ENCODE measurements at regions not wholly inside any gene's neighbourhood (a gene's known extent, or its start where the extent isn't known, plus 50 kb on each side); places are given as distances from the start of the nearest gene placed in this dataset.

DNA sequence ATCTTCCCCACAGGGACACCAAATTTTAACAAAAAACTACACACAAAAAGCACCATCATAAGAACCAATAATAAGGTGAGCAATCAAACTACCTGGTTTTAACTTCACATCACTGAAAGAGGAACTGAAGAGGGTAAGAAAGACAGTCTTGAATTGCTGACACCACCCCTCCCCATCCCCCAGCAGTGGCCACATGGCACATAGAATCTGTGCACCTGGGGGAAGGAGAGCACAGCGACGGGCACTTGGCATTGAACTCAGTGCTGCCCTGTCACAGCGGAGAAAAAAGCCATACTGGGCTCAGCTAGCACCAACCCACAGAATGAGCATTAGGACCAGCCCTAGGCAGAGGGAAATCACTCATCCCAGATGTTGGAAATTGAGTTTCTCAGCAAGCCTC lies 640.0 kb upstream of the ADGRL2 start:
- intact Hi-C loops (cut with DNase I): no loop called here
- WGBS: 97% methylated on average over 3 of the region's 3 CpGs
- TF ChIP-seq, protein P1, sequence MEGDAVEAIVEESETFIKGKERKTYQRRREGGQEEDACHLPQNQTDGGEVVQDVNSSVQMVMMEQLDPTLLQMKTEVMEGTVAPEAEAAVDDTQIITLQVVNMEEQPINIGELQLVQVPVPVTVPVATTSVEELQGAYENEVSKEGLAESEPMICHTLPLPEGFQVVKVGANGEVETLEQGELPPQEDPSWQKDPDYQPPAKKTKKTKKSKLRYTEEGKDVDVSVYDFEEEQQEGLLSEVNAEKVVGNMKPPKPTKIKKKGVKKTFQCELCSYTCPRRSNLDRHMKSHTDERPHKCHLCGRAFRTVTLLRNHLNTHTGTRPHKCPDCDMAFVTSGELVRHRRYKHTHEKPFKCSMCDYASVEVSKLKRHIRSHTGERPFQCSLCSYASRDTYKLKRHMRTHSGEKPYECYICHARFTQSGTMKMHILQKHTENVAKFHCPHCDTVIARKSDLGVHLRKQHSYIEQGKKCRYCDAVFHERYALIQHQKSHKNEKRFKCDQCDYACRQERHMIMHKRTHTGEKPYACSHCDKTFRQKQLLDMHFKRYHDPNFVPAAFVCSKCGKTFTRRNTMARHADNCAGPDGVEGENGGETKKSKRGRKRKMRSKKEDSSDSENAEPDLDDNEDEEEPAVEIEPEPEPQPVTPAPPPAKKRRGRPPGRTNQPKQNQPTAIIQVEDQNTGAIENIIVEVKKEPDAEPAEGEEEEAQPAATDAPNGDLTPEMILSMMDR (IDR thresholded peaks at IDR 0.05): no peak
- TF ChIP-seq POLR2A (IDR thresholded peaks at IDR 0.05; ENCODE audit: low read depth) (no peak), EP300 (IDR thresholded peaks at IDR 0.05) (no peak), POLR2AphosphoS5 (IDR thresholded peaks at IDR 0.05) (no peak)

DNA sequence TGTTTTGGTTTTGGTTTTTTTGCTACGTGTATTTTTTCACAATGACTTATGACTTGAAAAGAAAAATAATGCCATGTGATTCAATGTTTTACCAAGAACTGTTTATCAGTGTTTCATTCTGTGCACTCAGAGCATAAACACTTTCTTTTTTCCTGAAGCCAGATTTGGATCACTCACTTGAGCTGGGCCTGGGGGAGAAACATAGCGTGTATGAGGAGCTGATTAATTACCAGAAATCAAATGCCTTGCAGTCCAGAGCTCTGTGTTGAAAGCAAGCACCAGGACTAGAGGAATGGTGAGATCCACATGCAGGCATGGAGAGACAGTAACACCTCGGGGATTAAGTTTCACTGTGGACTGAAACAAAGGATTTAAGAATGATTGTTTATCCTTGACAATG lies 642.1 kb upstream of the ADGRL2 start:
- Histone ChIP-seq H3K27me3 (no peaks in the 10 kb centered on the region), H3K4me1 (peaks cover 0 to 13% (median 10%) of the 10 kb centered on the region in 4 donors), H3K4me3 (peak overlapping the region in 1 of 4 donors; percentile 3), H3K36me3 (no peaks in the 10 kb centered on the region), H3K27ac (replicated peaks in 1 of 4) (no peak overlapping the region), H3K9me3 (no peaks in the 10 kb centered on the region)
- 28% methylated on average over 3 of the region's 3 CpGs for WGBS
- intact Hi-C loops (cut with DNase I): no loop called here
- TF ChIP-seq POLR2AphosphoS5 (IDR thresholded peaks at IDR 0.05) (no peak), EP300 (IDR thresholded peaks at IDR 0.05) (no peak), POLR2A (IDR thresholded peaks at IDR 0.05; ENCODE audit: low read depth) (no peak)
- TF ChIP-seq, protein P1 (IDR thresholded peaks at IDR 0.05): no peak
- DNase-seq (ENCODE audit: extremely low spot score): no peak

More for the DNA sequence above, 640.0 kb upstream of the ADGRL2 start:
- no peak overlapping the region for H3K4me3 ChIP-seq
- no peak for DNase-seq (ENCODE audit: extremely low spot score)
- H3K36me3 ChIP-seq: no peaks in the 10 kb centered on the region
- H3K27me3 ChIP-seq: no peaks in the 10 kb centered on the region
- no peak overlapping the region for H3K27ac ChIP-seq (replicated peaks in 1 of 4)
- peaks cover 0 to 13% (median 10%) of the 10 kb centered on the region in 4 donors for H3K4me1 ChIP-seq
- H3K9me3 ChIP-seq: peaks cover 0 to 6% (median 2%) of the 10 kb centered on the region in 4 donors

DNA sequence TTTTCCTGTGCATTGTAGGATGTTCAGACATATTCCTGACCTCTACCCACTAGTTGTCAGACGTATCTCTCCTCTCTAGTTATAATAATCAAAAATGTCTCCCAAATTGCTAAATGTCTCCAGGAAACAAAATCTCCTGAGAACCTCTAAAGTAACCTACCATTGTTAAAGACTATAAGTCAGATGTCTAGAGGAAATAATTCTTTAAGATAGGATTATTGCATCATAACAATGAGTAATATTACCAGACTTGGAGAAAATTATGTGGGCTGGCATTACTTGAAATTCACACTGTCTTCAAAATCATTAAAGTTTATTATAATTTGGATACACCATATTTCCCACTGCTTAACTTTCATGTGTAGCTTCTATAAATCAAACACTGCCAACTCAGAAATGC lies 643.0 kb upstream of the ADGRL2 start:
- intact Hi-C loops (cut with DNase I): no loop called here
- Histone ChIP-seq H3K4me1 (peaks cover 0 to 13% (median 10%) of the 10 kb centered on the region in 4 donors), H3K27me3 (no peaks in the 10 kb centered on the region), H3K36me3 (no peaks in the 10 kb centered on the region), H3K4me3 (no peak overlapping the region), H3K27ac (replicated peaks in 1 of 4) (no peak overlapping the region), H3K9me3 (no peaks in the 10 kb centered on the region)
- 84% methylated on average over 1 of the region's 1 CpG for WGBS
- TF ChIP-seq POLR2A (IDR thresholded peaks at IDR 0.05; ENCODE audit: low read depth): no peak
- TF ChIP-seq POLR2AphosphoS5 (IDR thresholded peaks at IDR 0.05): no peak
- TF ChIP-seq EP300 (IDR thresholded peaks at IDR 0.05): no peak
- TF ChIP-seq, protein P1 (IDR thresholded peaks at IDR 0.05): no peak
- DNase-seq (ENCODE audit: extremely low spot score): no peak

DNA sequence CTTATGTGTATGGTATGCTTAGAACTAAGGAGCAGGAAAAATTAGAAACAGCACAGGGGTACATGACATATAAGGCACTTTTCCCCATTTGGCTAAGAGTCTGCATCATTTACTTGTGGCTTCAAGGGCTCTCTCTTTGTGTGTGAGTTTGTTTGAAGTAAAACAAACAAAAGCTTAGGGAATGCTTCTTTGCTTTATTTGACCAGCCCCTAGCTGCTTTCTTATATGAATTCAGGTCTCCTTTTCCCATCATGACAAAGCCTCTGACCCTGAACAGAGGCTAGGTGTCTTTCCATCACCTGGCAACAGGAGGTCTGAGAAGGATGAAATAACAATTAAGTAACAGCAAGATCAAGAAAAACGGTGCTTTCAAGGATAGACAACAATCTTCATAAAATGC lies 643.8 kb upstream of the ADGRL2 start:
- WGBS: 83% methylated on average over 1 of the region's 1 CpG
- Histone ChIP-seq H3K4me3 (no peak overlapping the region), H3K36me3 (no peaks in the 10 kb centered on the region), H3K9me3 (no peaks in the 10 kb centered on the region), H3K27ac (replicated peaks in 1 of 4) (no peak overlapping the region), H3K4me1 (peaks cover 0 to 13% (median 10%) of the 10 kb centered on the region in 4 donors), H3K27me3 (no peaks in the 10 kb centered on the region)
- intact Hi-C loops (cut with DNase I): no loop called here
- no peak for DNase-seq (ENCODE audit: extremely low spot score)
- no peak for TF ChIP-seq POLR2A (IDR thresholded peaks at IDR 0.05; ENCODE audit: low read depth)
- no peak for TF ChIP-seq POLR2AphosphoS5 (IDR thresholded peaks at IDR 0.05)
- TF ChIP-seq, protein P1 (IDR thresholded peaks at IDR 0.05): no peak
- TF ChIP-seq EP300 (IDR thresholded peaks at IDR 0.05): no peak

DNA sequence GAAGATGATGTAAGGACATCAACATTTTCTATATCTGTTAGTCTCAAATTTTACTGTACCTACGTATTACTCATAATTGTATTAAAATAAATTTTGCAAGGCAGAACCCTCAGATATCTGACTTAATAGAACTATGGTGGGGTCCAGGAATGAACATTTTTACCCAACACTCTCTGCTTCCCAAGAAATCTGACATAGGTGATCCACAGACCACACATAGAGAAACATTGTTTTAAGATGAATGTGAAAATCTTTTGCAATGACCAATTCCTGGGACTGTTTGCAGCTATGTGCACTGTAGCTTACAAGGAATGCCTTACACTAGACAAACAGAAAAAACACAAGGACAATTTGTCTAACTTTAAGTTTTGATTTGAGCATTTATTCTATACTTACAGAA lies 645.6 kb upstream of the ADGRL2 start:
- Histone ChIP-seq H3K27me3 (no peaks in the 10 kb centered on the region), H3K4me3 (no peak overlapping the region), H3K27ac (replicated peaks in 1 of 4) (no peak overlapping the region), H3K36me3 (no peaks in the 10 kb centered on the region), H3K4me1 (peaks cover 0 to 13% (median 10%) of the 10 kb centered on the region in 4 donors), H3K9me3 (no peaks in the 10 kb centered on the region)
- TF ChIP-seq POLR2AphosphoS5 (IDR thresholded peaks at IDR 0.05) (no peak), EP300 (IDR thresholded peaks at IDR 0.05) (no peak), POLR2A (IDR thresholded peaks at IDR 0.05; ENCODE audit: low read depth) (no peak)
- TF ChIP-seq, protein P1 (IDR thresholded peaks at IDR 0.05): no peak
- DNase-seq (ENCODE audit: extremely low spot score): no peak
- 93% methylated on average over 1 of the region's 1 CpG for WGBS
- intact Hi-C loops (cut with DNase I): no loop called here
